C4-2B (cell line): ENCODE measurements at regions not wholly inside any gene's neighbourhood (a gene's known extent, or its start where the extent isn't known, plus 50 kb on each side); places are given as distances from the start of the nearest gene placed in this dataset.

Experiments used
- ZFX ChIP-seq: fragments of 450-650 bp; IDR thresholded peaks from 2 replicates; pipeline ENCODE4 v1.6.1; 2017
- TF ChIP-seq, protein P1 (sequence below): fragments of 450-650 bp; conservative IDR thresholded peaks from 2 replicates; pipeline ENCODE4 v1.5.1; 2017; ENCODE audit warnings: mild to moderate bottlenecking

DNA sequence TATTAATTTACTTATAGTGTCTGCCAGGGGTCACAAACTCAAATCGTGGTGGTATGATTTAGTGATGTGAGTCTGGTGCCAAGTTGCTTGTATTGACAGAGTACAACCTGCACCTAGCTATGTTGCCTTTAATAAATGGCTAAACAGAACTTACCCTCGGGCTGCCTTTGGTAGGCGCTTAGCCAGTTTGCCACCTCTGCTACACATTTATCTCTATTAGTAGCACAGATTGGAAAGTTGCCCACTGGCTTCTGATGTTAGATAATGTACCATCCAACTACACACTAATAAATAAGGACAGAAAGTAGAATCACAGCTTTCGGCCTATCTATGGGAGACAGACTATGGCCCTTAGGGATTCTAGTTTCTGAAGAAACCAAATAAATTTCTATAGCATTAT is 368.4 kb downstream of the MAN2A1 start:
- TF ChIP-seq, protein P1, sequence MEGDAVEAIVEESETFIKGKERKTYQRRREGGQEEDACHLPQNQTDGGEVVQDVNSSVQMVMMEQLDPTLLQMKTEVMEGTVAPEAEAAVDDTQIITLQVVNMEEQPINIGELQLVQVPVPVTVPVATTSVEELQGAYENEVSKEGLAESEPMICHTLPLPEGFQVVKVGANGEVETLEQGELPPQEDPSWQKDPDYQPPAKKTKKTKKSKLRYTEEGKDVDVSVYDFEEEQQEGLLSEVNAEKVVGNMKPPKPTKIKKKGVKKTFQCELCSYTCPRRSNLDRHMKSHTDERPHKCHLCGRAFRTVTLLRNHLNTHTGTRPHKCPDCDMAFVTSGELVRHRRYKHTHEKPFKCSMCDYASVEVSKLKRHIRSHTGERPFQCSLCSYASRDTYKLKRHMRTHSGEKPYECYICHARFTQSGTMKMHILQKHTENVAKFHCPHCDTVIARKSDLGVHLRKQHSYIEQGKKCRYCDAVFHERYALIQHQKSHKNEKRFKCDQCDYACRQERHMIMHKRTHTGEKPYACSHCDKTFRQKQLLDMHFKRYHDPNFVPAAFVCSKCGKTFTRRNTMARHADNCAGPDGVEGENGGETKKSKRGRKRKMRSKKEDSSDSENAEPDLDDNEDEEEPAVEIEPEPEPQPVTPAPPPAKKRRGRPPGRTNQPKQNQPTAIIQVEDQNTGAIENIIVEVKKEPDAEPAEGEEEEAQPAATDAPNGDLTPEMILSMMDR: no peak
- no peak for TF ChIP-seq ZFX
